GM10266 (cell line): ENCODE measurements at regions not wholly inside any gene's neighbourhood (a gene's known extent, or its start where the extent isn't known, plus 50 kb on each side); places are given as distances from the start of the nearest gene placed in this dataset.

ENCODE experiments used
- DNase-seq: peaks from one replicate; pipeline ENCODE4 v3.0.0; 2012; ENCODE audit errors: extremely low spot score
- CTCF ChIP-seq: IDR thresholded peaks from 2 replicates; pipeline ENCODE4 v1.5.1; 2012; ENCODE audit warnings: mild to moderate bottlenecking, low read depth; ENCODE audit not compliant: control insufficient read depth, insufficient read depth; ENCODE audit errors: missing control alignments

GRCh38 chr9:1294641-1295258 lies 244.6 kb downstream of the DMRT2 start:
- no peak for DNase-seq
- no peak for TF ChIP-seq CTCF

DNA sequence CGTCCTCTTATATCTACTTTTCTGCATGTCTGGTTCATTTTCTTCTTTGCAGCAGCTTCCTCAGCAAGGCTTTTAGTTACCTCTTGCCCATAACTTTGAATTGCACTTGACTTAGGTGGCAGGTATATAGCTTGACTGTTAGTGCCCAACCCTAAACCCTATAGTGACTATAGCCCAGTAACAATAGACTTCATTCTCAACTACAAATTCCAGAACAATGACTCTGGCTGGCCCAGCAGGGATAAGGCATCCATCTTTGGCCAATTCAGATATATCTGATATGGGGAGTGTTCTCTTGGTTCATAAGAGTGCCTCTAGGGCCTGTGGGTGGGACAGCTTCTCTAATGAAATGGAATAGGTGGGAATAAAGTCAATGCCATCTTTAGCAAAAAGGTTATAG lies 246.2 kb downstream of the DMRT2 start:
- no peak for DNase-seq
- no peak for TF ChIP-seq CTCF

DNA sequence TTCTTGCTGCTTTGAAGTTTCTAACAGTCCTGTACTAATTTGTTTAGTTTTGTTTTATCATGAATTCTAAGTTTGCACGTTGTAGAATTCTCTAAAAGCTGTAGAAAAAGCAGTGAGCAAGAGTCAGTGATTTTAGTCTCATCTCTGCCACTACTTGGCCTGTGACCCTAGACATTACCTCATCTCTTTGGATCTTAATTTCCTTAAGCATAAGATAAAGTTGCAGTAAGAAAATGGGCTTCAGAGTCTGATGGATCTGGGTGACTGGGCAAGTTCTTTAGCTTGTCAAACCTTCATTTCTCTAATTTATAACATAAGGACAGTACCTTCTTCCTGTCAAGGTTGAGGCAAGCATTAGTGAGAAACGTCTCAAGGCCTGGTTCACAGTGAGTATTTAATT lies 247.9 kb downstream of the DMRT2 start:
- no peak for TF ChIP-seq CTCF
- no peak for DNase-seq

DNA sequence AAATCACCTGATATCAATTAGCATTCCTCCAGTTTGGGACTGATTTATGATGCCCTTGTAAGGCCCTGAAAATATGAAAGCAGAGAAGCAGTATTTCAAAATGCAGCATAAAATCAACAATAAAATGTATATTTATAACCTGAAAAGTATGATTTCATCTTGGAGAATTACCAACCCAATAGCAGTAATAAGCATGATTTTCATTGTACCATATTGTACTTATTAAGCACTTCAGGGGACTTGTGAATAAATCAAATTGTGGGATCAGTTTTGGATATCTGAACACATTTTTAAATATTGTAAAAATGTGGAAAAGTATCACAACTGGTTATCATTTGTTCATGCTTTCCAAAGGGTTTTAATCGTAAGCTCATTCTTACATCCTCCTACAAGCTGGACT lies 250.8 kb downstream of the DMRT2 start:
- no peak for TF ChIP-seq CTCF
- no peak for DNase-seq

- no peak for DNase-seq
- no peak for TF ChIP-seq CTCF
Observed at GRCh38 chr9:1303932-1304331, 253.8 kb downstream of the DMRT2 start.

GRCh38 chr9:1311462-1312042 lies 261.4 kb downstream of the DMRT2 start:
- no peak for TF ChIP-seq CTCF
- no peak for DNase-seq

- DNase-seq, result no peak
- TF ChIP-seq CTCF, result no peak
Observed at GRCh38 chr9:1319436-1319835, 269.3 kb downstream of the DMRT2 start.
